Right renal pelvis (tissue), 4 donors: ENCODE measurements at regions not wholly inside any gene's neighbourhood (a gene's known extent, or its start where the extent isn't known, plus 50 kb on each side); places are given as distances from the start of the nearest gene placed in this dataset.
"Not testable (repeated sequence)": the region's sequence is repeated elsewhere in the genome, so short reads cannot be mapped to it uniquely, and the experiment has no call there.

Source experiments
- DNase-seq, 4 donors: peaks; one replicate each; pipeline ENCODE4 v3.0.0-alpha.2; 2013; ENCODE audit warnings: low read depth in 4 of 4, low spot score in 3 of 4, missing footprints in 1 of 4

DNA sequence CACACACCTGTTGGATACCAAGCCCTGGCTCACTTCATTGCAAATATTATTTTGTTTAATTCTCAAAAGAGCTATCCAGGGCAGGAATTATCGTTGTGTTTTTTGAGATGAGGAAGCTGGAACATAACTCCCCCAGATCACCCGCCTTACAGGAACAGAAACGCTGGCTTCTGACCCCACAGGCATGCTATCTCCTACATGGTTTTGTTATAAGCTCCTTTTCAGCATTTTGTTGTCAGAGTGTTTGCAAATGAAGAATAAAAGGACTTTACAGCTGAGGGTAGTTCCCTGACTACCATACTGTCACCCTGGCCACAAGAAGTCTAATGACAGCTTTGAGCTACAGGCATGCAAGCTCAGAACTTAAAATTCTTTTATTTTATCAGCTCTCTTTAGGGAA lies 62.0 kb upstream of the MRPS9 start:
- no peak for DNase-seq

GRCh38 chr2:104976603-104977120 lies 61.2 kb upstream of the MRPS9 start:
- DNase-seq: no peak

DNA sequence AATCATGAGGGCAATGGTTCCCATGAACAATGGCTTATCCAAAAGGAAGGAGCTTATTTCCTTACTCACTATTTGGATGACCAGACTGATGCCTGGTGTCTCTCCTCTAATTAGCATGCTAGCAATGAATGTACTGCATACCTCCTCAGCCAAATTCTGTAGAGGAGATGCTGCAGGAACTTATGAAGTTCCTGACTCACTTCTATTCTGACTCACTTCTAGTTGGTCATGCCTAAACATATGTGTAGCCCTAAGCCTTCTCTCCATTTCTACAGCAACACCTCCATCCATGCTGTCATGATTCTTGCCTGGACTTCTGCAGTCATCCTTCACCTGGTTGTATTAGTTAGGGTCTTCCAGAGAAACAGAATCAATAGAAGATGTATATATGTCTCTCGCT lies 59.9 kb upstream of the MRPS9 start:
- DNase-seq: no peak

DNA sequence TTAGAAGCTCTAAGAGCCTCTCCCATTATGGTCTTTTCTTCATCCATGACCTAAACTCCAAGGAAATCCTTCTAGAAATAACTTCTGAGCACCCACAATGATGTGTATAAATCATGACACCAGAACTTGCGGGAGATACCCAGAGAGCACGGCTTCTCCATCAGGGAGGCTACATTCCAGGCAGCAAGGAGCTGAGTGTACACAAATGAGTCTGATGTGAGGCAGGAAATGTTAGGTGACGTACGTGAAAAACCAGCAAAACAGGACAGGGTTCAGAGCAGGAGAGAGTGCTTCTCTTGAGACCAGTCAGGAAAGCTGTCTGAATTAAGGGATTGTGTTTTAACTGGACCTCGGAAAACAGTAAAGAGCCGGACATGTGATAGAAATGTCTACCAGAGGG lies 58.1 kb upstream of the MRPS9 start:
- DNase-seq: not testable (repeated sequence)

GRCh38 chr2:104982111-104982510 lies 55.8 kb upstream of the MRPS9 start:
- no peak for DNase-seq
